ENCODE measurements at regions not wholly inside any gene's neighbourhood (a gene's known extent, or its start where the extent isn't known, plus 50 kb on each side); places are given as distances from the start of the nearest gene placed in this dataset.

GRCh38 chr15:38072348-38073177, 138.1 kb downstream of the TMCO5A start:
- peak; percentile 85 for DNase-seq (ENCODE audit: low read depth)

GRCh38 chr15:38073178-38073946, 138.9 kb downstream of the TMCO5A start:
- DNase-seq (ENCODE audit: low read depth): peak; percentile 83

GRCh38 chr15:38074029-38074428, 139.6 kb downstream of the TMCO5A start:
- DNase-seq (ENCODE audit: low read depth): no peak

GRCh38 chr15:38075466-38075865, 141.0 kb downstream of the TMCO5A start:
- DNase-seq (ENCODE audit: low read depth): no peak

- peak; percentile 18 for DNase-seq (ENCODE audit: low read depth)
Measured at GRCh38 chr15:38076786-38077185, 142.3 kb downstream of the TMCO5A start.

GRCh38 chr15:38079236-38079635, 144.8 kb downstream of the TMCO5A start:
- DNase-seq (ENCODE audit: low read depth): no peak

GRCh38 chr15:38080651-38081275, 146.3 kb downstream of the TMCO5A start:
- DNase-seq (ENCODE audit: low read depth): no peak

GRCh38 chr15:38084289-38084688, 149.8 kb downstream of the TMCO5A start:
- no peak for DNase-seq (ENCODE audit: low read depth)

GRCh38 chr15:38085114-38085513, 150.7 kb downstream of the TMCO5A start:
- DNase-seq (ENCODE audit: low read depth): peak; percentile 25

- peak; percentile 31 for DNase-seq (ENCODE audit: low read depth)
Measured at GRCh38 chr15:38085931-38086568, 151.6 kb downstream of the TMCO5A start.

GRCh38 chr15:38086611-38087010, 152.2 kb downstream of the TMCO5A start:
- no peak for DNase-seq (ENCODE audit: low read depth)

GRCh38 chr15:38088971-38089370, 154.5 kb downstream of the TMCO5A start:
- DNase-seq (ENCODE audit: low read depth): no peak

- DNase-seq (ENCODE audit: low read depth): no peak
Measured at GRCh38 chr15:38090223-38090622, 155.8 kb downstream of the TMCO5A start.

GRCh38 chr15:38090678-38091077, 156.2 kb downstream of the TMCO5A start:
- DNase-seq (ENCODE audit: low read depth): no peak

GRCh38 chr15:38091078-38091645, 156.7 kb downstream of the TMCO5A start:
- no peak for DNase-seq (ENCODE audit: low read depth)

GRCh38 chr15:38093931-38094330, 158.7 kb upstream of the SPRED1 start:
- no peak for DNase-seq (ENCODE audit: low read depth)

- DNase-seq (ENCODE audit: low read depth): no peak
Measured at GRCh38 chr15:38102972-38103371, 149.7 kb upstream of the SPRED1 start.

GRCh38 chr15:38103564-38103963, 149.1 kb upstream of the SPRED1 start:
- no peak for DNase-seq (ENCODE audit: low read depth)

GRCh38 chr15:38111070-38111469, 141.6 kb upstream of the SPRED1 start:
- no peak for DNase-seq (ENCODE audit: low read depth)

- DNase-seq (ENCODE audit: low read depth): no peak
Measured at GRCh38 chr15:38112406-38112805, 140.2 kb upstream of the SPRED1 start.

- no peak for DNase-seq (ENCODE audit: low read depth)
Measured at GRCh38 chr15:38115121-38115520, 137.5 kb upstream of the SPRED1 start.

Measured in myocyte (in vitro differentiated cells).